Astrocyte (in vitro differentiated cells and primary cell): ENCODE measurements at regions not wholly inside any gene's neighbourhood (a gene's known extent, or its start where the extent isn't known, plus 50 kb on each side); places are given as distances from the start of the nearest gene placed in this dataset.

Experiments
- DNase-seq: peaks from one replicate; pipeline ENCODE4 v3.0.0-alpha.2; 2010; ENCODE audit warnings: low read depth
- FAIRE-seq: peaks from 2 replicates; lab custom pipeline; 2011; peaks lifted over from hg19 to GRCh38; lab: Jason Lieb, UNC
- H2AFZ ChIP-seq: 2 replicates; pipeline ENCODE4 v1.6.0; 2012; ENCODE audit warnings: low read depth, low read length, inconsistent platforms
- H3K27ac ChIP-seq: 2 replicates; pipeline ENCODE4 v1.5.1; 2011; ENCODE audit warnings: low read depth, low read length, inconsistent platforms
- H3K27me3 ChIP-seq: 2 replicates; pipeline ENCODE4 v1.6.0; 2011; ENCODE audit warnings: low read length, inconsistent platforms; ENCODE audit not compliant: insufficient read depth
- H3K36me3 ChIP-seq: 2 replicates; pipeline ENCODE4 v1.5.1; 2011; ENCODE audit warnings: low read length, inconsistent platforms; ENCODE audit not compliant: insufficient read depth
- H3K4me1 ChIP-seq: 2 replicates; pipeline ENCODE4 v1.5.1; 2011; ENCODE audit warnings: low read length, inconsistent platforms; ENCODE audit not compliant: insufficient read depth
- H3K4me2 ChIP-seq: 2 replicates; pipeline ENCODE4 v1.6.0; 2012; ENCODE audit warnings: low read length, inconsistent platforms
- H3K4me3 ChIP-seq: 2 replicates; pipeline ENCODE4 v1.5.1; 2011; ENCODE audit warnings: low read depth, mild to moderate bottlenecking, low read length, inconsistent platforms; ENCODE audit not compliant: insufficient read depth
- H3K79me2 ChIP-seq: 2 replicates; pipeline ENCODE4 v1.6.0; 2012; ENCODE audit warnings: mild to moderate bottlenecking, low read length, inconsistent platforms; ENCODE audit not compliant: insufficient read depth
- H3K9ac ChIP-seq: 2 replicates; pipeline ENCODE4 v1.6.0; 2012; ENCODE audit warnings: mild to moderate bottlenecking, low read length, inconsistent platforms
- H3K9me3 ChIP-seq: 2 replicates; pipeline ENCODE4 v1.5.1; 2012; ENCODE audit warnings: low read depth, mild to moderate bottlenecking, low read length, inconsistent platforms; ENCODE audit not compliant: insufficient read depth
- H4K20me1 ChIP-seq: 2 replicates; pipeline ENCODE4 v1.6.0; 2012; ENCODE audit warnings: low read length, inconsistent platforms; ENCODE audit not compliant: insufficient read depth
- H3K27ac Mint-ChIP-seq: one replicate; pipeline ENCODE4 v1.8.0; 2021; ENCODE audit warnings: mild to moderate bottlenecking, mixed read lengths; ENCODE audit not compliant: unreplicated experiment
- H3K27me3 Mint-ChIP-seq: one replicate; pipeline ENCODE4 v1.8.0; 2021; ENCODE audit warnings: low read depth, mixed read lengths; ENCODE audit not compliant: unreplicated experiment
- H3K36me3 Mint-ChIP-seq: one replicate; pipeline ENCODE4 v1.8.0; 2021; ENCODE audit warnings: low read depth, mixed read lengths; ENCODE audit not compliant: unreplicated experiment
- H3K4me1 Mint-ChIP-seq: one replicate; pipeline ENCODE4 v1.8.0; 2021; ENCODE audit warnings: low read depth, mixed read lengths; ENCODE audit not compliant: unreplicated experiment
- H3K4me3 Mint-ChIP-seq: one replicate; pipeline ENCODE4 v1.8.0; 2021; ENCODE audit warnings: mild to moderate bottlenecking, moderate library complexity, mixed read lengths; ENCODE audit not compliant: unreplicated experiment
- H3K9me3 Mint-ChIP-seq: one replicate; pipeline ENCODE4 v1.8.0; 2021; ENCODE audit warnings: mild to moderate bottlenecking, mixed read lengths; ENCODE audit not compliant: unreplicated experiment
- EZH2 ChIP-seq: IDR thresholded peaks from 2 replicates; pipeline ENCODE4 v1.6.1; 2012; ENCODE audit warnings: mild to moderate bottlenecking, low read length, inconsistent platforms; ENCODE audit not compliant: insufficient read depth
- TF ChIP-seq, protein P1 (sequence below): IDR thresholded peaks from 2 replicates; pipeline ENCODE4 v1.5.1; 2011; ENCODE audit warnings: low read depth, mild to moderate bottlenecking, inconsistent platforms, low read length, moderate library complexity; ENCODE audit not compliant: insufficient read depth

DNA sequence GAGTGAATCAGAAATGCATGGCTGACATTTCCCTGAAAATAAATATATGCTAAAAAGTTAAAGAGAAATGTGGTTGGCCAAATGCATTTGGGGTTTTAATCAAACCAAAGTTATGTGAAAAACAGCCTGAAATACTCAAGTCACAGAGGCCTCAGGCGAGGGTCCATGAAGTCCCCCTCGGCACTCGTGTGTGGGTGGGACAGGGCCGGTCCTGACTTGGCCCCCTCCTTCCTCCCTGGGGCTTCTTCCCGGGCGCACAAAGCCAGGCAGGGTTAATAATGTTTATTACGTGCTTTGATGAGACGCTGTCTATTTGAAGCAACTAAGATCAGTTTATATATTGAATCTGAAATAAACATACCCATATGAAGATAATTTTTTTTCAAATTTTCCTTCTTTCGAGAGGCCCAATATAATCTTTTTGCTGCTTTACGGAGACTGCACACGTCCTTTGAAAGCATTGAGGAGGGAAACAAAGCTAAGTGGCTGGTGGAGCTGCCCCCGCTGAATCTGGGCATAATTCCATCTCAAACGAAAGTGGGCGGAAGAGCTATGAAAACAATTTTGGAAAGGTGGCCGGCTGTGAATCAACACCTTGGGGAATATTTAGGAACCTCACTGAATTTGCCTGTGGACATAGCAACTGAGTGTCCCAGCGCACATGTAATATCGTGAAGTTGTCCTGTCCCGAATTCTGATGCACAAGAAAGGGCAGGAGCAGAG is 55.8 kb upstream of the SMOC2 start:
- Histone ChIP-seq H3K79me2 (no peaks in the 10 kb centered on the region), H4K20me1 (no peaks in the 10 kb centered on the region), H3K27me3 (no peaks in the 10 kb centered on the region), H3K4me2 (no peak overlapping the region), H3K4me3 (no peak overlapping the region), H2AFZ (no peak overlapping the region), H3K36me3 (no peaks in the 10 kb centered on the region), H3K9ac (no peak overlapping the region), H3K27ac (no peak overlapping the region), H3K9me3 (peaks cover 14% of the 10 kb centered on the region), H3K4me1 (no peaks in the 10 kb centered on the region)
- DNase-seq (no peak), FAIRE-seq (no peak)
- H3K36me3 Mint-ChIP-seq = no peaks in the 10 kb centered on the region
- H3K27ac Mint-ChIP-seq = no peak overlapping the region
- H3K4me3 Mint-ChIP-seq = no peak overlapping the region
- TF ChIP-seq EZH2 = no peak
- TF ChIP-seq, protein P1, sequence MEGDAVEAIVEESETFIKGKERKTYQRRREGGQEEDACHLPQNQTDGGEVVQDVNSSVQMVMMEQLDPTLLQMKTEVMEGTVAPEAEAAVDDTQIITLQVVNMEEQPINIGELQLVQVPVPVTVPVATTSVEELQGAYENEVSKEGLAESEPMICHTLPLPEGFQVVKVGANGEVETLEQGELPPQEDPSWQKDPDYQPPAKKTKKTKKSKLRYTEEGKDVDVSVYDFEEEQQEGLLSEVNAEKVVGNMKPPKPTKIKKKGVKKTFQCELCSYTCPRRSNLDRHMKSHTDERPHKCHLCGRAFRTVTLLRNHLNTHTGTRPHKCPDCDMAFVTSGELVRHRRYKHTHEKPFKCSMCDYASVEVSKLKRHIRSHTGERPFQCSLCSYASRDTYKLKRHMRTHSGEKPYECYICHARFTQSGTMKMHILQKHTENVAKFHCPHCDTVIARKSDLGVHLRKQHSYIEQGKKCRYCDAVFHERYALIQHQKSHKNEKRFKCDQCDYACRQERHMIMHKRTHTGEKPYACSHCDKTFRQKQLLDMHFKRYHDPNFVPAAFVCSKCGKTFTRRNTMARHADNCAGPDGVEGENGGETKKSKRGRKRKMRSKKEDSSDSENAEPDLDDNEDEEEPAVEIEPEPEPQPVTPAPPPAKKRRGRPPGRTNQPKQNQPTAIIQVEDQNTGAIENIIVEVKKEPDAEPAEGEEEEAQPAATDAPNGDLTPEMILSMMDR = no peak
- H3K4me1 Mint-ChIP-seq = no peaks in the 10 kb centered on the region
- peaks cover 30% of the 10 kb centered on the region for H3K27me3 Mint-ChIP-seq
- no peaks in the 10 kb centered on the region for H3K9me3 Mint-ChIP-seq

DNA sequence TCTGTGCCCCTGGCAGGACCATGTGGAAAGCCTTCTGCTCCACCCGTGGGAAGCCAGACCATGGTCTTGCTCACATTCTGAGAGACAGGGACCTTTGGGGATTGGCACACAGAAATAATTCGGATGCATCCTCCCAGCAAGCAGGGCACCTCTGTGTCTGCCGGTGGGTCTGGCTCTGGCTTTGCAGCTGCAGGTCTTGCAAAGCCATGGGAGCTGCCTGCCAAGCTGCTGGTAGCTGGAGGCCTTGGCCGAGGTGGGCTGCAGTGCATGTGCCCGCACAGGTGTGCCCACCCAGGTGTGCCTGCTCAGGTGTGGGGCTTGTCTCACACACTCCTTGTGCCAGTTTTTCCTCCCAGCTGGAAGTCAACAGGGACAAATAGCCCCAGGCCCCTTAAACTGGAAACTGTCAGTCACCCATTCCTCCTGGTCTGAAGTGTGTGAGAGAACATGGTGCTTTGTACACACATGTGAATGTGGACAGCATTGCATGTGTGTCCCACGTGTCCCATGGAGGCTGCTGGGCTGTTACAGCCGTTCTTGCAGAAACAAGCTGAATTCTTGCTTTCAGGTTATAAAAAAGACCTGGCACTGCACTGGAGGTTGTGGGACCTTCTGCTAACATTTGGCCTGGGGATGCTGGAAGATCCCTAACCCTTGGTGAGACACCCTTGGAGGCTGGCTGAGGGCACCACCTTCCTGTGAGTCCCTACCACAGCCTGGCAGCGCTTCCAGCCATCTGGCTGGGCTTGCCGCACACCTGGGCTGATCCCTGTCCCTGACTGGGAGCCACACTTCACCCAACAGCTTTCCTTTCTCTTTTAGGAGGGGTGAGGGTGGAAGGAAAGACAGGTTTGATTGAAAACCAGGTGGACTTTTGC is 54.9 kb upstream of the SMOC2 start:
- Histone ChIP-seq H3K27me3 (no peaks in the 10 kb centered on the region), H4K20me1 (no peaks in the 10 kb centered on the region), H3K36me3 (no peaks in the 10 kb centered on the region), H3K27ac (no peak overlapping the region), H3K9ac (no peak overlapping the region), H3K79me2 (no peaks in the 10 kb centered on the region), H3K4me2 (no peak overlapping the region), H2AFZ (no peak overlapping the region), H3K4me3 (no peak overlapping the region), H3K9me3 (peaks cover 12% of the 10 kb centered on the region), H3K4me1 (no peaks in the 10 kb centered on the region)
- TF ChIP-seq, protein P1 = no peak
- Mint-ChIP-seq H3K4me3 (no peak overlapping the region), H3K36me3 (no peaks in the 10 kb centered on the region), H3K4me1 (no peaks in the 10 kb centered on the region), H3K27me3 (peaks cover 37% of the 10 kb centered on the region), H3K9me3 (no peaks in the 10 kb centered on the region), H3K27ac (no peak overlapping the region)
- no peak for DNase-seq
- FAIRE-seq = no peak
